ENCODE measurements at regions not wholly inside any gene's neighbourhood (a gene's known extent, or its start where the extent isn't known, plus 50 kb on each side); places are given as distances from the start of the nearest gene placed in this dataset.
"Not testable (repeated sequence)": the region's sequence is repeated elsewhere in the genome, so short reads cannot be mapped to it uniquely, and the experiment has no call there.

DNA sequence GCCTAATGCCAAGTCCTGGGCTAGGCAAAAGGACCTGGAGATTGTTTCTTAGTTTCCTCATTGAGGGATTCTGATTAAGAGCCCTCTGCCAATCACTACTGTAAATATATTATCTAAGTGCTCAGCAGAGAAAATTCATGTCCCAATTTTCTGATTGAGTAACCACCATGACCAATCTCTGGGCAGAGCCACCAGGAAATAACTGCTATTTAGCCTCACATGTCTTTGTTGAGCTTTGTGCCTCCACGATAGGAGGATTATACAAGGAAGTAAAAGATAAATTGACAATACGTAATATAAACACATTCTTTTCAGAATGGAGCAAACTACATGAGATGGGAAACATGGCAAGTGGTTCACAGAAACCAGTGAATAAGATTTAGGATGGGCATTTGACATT lies 396.1 kb upstream of the PAPPA start:
- DNase-seq = no peak

DNA sequence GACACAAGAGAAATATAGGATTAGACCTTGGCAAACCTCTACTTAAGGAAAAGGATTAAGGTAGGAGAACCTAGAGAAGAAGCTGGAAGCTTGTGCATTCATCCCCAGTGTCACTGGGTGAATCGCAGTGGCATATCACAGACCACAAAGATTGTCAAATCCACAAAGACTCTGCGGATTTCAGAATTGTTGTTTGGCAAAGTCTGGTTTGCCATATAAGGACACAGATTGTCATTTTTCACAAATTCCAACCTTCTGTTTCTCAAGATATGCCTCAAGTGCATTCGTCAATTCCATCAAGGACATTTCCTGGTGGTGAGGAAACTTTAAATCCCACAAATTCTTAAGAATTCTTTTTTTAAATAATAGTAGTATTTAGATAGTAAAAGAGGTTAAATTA lies 395.1 kb upstream of the PAPPA start:
- no peak for DNase-seq

DNA sequence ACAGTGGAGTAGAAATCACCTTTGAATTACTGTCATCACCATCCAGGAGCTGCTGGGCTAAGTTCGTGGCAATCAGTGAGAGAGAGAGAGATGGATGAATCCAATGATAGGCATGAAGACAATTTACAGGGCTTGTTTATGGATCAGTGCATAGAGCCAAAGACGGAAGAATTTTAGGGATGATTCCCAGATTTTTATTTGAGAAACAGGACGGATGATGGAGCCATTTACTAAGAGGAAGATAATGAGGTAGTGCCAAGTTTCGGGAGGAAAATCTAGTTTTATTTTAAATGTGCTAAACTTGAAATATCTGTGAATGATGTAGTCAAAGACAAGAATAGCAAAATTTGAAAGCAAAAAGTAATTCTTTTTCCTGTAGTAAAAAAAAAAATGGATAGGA lies 394.2 kb upstream of the PAPPA start:
- no peak for DNase-seq

DNA sequence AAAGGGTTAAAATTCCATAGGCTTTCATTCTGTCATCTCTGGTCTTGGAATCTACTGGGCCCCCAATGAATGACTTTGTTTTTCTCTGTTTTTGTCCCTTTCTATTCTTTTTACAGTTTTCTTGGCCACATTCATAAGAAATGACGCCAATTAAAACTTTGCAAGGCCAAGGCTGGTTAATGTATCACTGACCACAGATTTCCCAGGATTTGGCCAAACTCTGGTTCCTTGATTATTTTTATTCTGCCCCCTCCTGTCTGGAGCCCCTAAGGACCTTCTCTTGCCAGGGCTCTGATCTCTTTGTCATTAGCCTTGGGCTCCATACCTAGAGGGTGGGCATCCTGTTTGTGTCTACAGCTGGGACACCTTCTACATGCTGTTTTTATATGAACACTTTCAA lies 388.9 kb upstream of the PAPPA start:
- peak; percentile 32 for DNase-seq

DNA sequence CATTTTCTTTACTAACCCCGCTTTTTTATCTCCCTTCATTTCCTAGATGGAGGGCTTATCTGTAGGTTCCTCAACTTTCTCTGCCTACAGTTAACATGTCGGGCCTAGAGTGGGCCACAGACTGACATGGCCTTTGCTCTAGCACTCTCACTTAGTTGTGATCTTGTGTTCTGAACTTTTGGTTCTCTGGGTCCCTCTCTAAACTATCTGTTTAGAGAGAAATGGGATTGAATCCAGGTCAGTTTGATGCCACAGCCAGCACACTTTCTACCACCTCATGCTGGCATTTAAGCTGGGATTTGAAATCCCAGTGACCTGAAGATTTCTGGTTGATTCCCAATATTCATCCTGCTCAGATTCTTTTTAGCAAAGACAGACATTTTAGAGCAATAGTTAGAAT lies 388.5 kb upstream of the PAPPA start:
- DNase-seq = no peak

DNA sequence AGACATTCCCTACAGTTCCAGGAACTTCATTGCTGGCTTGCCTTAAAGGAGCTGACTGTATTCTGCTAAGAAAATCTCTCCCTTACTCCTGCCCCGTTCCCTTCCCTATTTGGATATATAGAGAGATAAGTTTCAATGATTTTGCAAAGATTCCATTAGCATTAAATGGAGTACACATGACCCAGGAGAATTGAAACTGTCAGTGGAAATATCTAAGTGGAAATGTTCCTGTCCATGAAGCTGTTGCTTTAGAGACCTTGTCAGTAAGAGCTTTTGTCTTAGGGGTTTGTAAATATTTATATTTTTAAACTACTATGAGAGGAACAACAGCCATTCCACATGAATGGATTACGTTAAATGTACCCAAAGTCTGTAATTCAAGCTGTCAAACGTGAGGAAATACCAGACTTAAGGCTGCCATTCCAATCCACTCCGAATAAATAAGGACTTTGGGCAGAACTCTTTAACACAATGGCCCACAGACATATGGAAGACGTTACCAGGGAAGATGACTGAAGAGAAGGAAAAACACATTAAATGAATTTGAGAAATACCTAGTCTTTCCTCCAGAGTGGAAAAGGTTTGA lies 387.1 kb upstream of the PAPPA start:
- DNase-seq = no peak

DNA sequence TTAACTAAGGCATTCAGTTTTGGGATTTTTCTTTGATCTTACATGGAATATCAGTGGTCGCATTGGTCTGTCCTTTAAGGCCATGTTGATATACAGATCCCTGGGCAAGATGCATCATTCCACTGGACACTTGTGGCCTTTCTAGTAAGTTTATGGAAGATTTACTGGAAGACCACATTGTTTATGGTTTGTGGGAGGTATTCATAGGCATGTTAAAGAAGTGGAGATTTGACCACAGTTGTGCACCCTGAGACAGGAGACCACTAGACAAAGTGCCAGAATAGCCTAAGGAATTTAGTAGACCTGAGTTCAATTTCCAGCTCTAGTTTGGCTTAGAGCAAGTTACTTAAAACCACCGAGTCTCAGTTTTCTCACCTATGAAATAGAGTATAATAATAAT lies 383.1 kb upstream of the PAPPA start:
- DNase-seq = no peak

DNA sequence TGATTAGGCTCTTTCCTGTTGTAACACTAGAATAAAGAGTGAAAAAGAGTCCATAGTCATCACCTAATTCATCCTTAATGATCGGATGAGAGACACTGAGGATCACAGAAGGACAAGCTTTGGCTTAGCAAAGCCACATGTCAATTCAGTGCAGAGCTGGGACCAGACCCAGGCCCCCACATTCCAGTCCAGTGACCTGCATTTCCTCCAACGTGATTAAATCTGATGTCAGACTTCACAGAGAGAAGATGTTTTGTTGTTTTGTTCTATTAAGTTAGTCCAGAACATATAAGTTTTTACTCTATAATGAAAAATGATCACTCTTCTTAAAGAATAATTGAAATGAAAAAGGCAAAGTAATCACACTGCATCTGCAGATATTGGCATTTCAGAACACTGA lies 377.9 kb upstream of the PAPPA start:
- DNase-seq = no peak

DNA sequence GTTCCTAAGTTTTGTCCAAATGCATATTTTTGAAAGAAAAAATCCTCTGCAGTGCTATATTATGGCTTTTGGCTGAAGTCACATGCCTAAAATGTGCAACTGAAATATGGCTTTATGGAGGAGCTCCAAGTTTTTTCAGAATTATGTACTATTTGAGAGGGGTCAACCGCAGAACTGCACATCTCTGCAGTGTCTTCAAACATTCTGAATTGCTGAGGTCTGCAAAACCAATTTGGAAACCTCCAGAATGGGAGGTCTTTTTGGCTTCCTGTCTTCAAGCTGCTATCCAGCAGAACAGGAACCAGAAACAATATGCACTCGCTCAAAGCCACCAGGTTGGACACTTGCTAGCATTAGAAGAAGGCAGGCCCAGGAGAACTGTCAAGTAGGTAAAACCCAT lies 376.0 kb upstream of the PAPPA start:
- peak; percentile 67 for DNase-seq

DNA sequence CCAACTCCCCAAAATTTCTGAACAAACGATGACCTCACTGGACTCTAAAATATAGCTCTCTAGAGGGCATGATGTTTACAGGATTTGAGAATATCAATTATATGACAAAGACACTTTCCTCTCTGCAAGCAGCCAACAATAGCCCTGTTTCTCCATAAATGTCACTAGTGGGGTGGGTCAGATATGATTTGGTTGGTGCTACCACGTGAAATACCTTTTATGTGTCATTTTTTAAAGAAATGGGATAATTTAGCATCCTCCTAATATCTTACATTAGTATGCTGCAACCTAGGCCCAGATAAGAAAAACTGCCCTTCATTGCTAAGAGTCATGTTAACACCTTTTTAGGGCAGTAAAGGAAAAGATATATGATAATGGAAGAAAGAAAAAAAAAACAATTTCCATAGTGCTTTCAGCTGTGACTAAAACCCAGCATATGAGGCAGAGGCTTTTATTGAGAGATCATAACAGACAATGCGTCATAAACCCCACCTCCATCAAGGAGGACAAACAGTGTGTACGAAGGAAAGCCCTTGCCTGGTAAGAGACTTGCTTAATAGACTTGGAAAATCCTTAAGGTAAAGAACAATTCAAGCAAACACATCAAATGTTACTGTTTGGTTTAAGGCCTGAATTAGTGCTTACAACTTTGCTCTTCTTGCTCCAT lies 372.4 kb upstream of the PAPPA start:
- no peak for DNase-seq

DNA sequence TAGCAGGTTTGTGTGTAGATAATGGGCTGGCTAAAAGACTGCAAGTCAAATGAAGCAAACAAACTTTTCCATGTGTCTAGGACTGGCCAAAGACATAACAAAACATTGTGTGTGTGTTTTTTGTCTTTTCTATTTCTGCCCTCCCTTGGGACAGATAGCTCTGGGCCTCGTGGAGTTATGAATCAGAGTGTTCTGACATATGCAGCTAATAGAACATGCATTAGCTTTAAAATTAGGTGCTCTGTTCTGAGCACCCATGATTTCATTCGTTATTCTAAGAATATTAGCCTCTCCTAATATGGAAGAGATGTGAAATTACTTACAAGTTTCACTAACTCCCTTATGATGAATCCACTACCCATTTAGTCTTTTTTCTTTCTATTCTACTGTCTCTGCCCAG lies 367.3 kb upstream of the PAPPA start:
- no peak for DNase-seq

DNA sequence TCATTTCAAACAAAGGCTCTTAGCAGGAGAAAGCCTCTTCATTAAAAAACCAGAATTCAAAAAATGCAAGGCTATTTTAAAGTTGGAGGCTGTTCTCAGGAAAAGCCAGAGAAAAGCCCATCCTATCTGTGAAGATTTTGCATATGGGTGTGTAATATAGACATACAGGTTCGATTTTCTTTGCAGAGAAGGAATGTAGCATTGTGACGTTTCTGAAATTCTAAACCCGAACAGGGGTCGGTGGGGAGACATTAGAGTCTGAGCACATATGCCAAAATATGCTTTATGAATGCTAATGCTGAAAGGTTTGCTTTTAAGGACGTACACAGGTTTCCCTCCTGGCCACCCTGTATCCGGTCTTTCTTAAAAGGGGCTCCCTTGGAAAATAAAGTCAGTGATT lies 363.1 kb upstream of the PAPPA start:
- DNase-seq = no peak

DNA sequence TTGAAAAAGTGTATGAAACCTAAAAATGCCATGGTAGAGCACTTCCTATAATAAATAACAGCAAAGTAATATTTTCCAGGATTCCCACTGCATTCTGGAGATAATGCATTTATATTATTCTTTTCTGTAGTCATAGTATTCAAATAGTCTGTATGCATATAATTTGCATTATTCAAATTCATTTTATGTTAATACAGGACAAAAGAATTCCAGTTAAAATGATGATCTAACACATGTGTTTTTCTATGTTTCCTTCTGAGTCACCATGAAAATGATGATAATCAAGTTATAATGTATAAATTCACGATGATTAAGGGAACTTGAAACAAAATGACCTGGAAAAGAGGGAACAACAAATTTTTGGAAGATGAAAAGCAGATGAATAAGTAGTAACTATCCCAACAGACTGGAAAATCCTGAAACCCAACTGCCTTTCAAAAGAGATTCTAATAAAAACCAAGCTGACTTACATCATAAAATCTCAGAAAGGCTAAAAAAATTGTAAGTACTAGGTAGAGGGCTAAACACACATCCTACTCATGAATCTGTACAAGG lies 358.6 kb upstream of the PAPPA start:
- no peak for DNase-seq

DNA sequence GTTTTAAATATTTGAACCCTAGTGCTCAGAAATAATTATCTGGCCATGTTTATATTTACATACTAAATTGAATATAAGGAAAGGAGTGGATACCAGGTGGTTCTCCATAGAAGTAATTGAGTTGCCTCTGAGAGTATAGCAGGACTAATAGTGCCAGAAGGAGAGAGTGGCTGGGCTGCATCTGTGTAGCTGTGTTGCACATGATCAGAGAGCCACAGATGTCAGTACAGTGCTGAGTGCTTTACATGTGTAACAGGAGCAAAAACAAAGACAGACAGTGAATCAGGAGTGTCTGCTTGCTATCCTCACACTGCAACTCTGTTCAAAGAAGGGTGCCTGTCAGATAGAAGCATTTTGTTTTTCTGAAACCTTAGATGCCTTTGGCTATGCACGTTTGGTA lies 353.9 kb upstream of the PAPPA start:
- no peak for DNase-seq

DNA sequence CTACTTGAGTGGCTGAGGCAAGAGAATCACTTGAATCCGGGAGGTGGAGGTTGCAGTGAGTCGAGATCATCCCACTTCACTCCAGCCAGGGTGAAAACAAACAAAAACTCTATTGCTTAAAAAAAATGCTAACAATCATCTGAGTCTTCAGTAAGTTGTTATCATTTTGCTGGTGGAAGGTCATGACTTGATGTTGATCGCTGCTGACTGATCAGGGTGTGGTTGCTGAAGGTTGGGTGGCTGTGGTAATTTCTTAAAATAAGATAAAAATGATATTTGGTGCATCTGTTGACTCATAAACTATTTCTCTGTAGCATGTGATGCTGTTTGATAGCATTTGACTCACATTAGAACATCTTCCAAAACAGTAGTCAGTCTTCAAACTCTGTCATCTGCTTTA lies 349.4 kb upstream of the PAPPA start:
- no peak for DNase-seq

DNA sequence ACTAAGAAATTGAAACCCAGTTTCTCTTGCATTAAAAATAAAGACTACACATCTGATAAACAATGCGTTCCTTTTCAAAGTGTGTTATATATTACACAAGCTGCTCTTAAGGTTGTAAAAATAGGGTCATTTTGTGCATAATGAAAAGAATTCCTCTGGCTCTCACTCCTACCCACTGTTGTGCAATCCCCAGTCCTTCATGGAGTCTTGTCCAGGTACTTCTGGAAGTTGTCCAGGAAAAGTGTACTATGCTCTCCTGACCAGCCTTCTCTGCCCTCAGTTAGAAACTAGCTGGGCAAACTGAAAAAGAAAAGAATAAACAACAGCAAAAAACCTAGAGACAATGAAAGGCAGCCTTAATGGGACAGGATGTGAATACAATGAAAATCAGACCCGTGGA lies 345.5 kb upstream of the PAPPA start:
- DNase-seq = no peak

DNA sequence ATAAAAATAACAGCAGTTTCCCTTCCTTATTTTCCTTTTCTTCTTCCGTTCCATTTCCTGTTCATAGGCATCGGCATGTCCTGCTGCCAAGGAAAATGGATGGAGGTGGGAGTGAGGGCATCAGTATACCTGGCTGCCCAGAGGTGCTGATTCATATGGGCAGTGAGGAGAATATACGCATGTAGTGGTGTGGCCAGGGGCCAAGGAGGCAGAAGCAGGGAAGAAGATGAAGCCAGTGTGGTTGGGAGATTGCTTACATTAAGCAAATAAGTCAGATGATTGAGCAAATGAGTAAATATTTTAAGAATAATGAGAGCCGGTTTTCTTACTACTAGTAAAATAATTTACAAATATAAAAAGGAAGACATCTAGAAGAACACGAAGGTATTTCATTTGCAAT lies 344.9 kb upstream of the PAPPA start:
- DNase-seq = no peak

DNA sequence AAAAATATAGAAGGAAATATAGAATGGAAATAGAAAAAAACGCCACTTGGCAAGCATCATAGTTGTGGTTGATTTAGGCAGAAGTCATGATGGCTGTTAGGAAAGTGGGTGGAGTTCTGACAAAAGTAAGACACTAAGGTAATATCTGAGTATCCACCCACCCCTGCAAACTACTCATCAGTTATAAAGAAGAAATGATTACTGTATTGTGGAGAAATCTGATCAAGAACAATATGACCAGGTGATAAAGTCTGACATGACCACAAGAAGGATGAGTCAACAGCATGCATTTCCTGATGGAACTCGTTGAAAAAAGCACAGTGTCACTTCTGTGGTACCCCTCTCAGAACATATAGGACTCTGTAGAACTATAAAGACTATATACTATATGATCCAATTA lies 343.4 kb upstream of the PAPPA start:
- no peak for DNase-seq

DNA sequence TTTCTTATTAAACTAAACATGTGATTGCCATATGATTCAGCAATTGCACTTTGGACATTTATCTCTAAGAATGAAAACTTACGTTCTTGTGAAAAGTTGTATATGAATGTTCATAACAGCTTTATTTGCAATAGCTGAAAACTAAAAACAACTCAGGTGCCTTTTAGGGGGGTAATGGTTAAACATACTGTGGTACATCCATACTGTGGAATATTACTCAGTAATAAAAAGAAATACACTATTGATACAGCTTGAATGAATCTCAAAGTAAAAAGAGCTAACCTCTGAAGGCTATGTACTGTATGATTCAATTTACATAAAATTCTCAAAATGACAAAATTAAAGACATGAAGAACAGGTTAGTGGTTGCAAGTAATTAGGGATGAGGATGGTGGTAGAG lies 339.5 kb upstream of the PAPPA start:
- DNase-seq = no peak

DNA sequence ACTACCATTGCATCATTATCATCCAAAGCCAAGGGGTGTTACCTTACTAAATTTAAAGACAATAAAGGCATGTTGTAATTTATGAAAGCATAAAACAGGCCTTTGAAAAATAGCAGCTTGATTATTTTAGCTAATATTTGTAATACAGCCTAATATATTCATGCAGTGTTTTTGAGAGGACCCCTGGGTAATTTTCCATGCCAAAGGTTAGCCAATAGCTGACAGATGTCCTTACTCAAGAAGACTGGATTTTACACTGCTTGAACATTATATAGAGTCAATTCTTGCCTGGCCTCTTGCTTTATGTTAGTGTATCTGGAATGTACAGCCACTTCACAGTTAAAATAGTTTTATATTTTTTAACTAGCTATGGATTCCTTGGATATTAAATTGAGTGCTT lies 337.8 kb upstream of the PAPPA start:
- no peak for DNase-seq

DNA sequence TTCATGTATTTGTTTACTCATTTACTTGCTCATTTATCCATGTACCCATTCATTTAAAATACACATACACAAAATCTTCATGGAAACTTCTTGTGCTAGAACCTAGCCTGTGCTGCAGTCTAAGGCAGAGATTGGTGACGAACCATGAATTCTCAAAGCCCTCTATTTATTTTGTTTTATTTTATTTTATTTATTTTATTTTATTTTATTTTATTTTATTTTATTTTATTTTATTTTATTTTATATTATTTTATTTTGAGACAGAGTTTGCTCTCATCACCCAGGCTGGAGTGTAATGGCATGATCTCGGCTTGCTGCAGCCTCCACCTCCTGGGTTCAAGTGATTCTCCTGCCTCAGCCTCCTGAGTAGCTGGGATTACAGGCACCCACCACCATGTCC lies 334.9 kb upstream of the PAPPA start:
- DNase-seq = not testable (repeated sequence)

DNA sequence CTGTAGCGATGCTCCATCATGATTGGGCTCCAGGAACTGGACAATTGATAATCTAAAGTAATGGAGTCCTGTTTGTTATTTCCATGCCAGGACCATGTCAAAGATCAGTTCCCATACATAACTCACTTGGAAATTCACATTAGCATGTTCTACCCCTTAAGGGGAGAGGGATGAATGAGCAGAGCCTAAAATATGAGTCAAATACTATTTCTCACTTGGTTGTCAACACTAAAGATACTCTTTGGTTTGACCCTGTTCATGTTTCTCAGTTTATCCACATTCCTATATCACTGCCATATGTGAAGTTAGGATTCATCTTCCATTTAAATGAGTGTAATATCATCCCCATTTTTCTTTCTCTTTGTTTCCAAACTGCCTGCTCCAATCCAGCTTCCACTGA lies 321.6 kb upstream of the PAPPA start:
- DNase-seq = no peak

DNA sequence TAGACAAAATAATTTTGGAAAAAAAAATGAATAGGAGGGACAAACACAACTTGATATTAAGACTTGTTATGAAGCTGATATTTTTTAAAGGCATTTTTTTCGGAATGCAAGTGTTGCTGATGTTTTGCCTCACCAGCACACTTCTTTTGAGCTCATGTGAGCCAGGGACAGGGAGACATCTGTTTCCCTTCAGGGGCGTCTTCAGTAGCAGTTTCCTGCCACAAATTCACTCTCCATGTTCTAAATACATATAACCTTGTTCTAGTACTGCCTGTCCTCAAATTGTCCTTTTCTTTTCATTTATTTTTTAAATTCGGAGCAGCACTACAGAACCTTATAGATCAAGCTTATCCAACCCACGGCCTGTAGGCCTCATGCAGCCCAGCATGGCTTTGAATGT lies 316.0 kb upstream of the PAPPA start:
- DNase-seq = no peak

DNA sequence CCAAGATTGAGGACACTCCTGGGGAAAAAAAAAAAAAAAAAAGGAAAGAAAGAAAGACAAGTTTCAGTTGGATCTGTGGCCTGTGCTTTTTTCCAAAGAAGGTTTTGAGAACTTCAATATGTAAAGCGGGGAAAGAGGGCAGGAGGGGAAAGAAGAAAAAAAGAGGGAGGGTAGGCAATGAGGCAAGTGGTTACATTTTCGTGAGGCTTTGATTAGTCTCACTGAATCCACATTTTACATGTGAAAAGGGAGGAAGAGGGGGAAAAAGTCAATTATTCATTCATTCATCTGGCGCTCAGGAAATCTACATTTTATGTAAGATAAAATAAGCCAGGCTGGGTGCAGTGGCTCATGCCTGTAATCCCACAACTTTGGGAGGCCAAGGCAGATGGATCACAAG lies 315.2 kb upstream of the PAPPA start:
- no peak for DNase-seq

DNA sequence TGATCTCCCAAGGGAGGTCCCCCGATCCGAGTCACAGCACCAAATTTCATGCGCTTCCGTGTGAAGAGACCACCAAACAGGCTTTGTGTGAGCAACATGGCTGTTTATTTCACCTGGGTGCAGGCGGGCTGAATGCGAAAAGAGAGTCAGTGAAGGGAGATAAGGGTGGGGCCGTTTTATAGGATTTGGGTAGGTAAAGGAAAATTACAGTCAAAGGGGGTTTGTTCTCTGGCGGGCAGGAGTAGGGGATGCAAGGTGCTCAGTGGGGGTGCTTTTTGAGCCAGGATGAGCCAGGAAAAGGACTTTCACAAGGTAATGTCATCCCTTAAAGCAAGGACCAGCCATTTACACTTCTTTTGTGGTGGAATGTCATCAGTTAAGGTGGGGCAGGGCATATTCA lies 309.2 kb upstream of the PAPPA start:
- not testable (repeated sequence) for DNase-seq
